Neural cell (in vitro differentiated cells): ENCODE measurements at regions not wholly inside any gene's neighbourhood (a gene's known extent, or its start where the extent isn't known, plus 50 kb on each side); places are given as distances from the start of the nearest gene placed in this dataset.
"Not testable (repeated sequence)": the region's sequence is repeated elsewhere in the genome, so short reads cannot be mapped to it uniquely, and the experiment has no call there.

Source experiments
- H2AFZ ChIP-seq: fragments of 200-600, 300-800 bp; sonication (generic), shearing (Covaris generic); 2 replicates; pipeline ENCODE4 v1.6.0; 2014; ENCODE audit warnings: low read depth, mild to moderate bottlenecking, antibody characterized with exemption, low read length, moderate library complexity
- H3F3A ChIP-seq: fragments of 200-600 bp; shearing (Covaris generic); 2 replicates; pipeline ENCODE4 v1.6.1; 2016; ENCODE audit warnings: mild to moderate bottlenecking, moderate library complexity, mixed read lengths, antibody characterized with exemption, low read length; ENCODE audit not compliant: insufficient read depth, poor library complexity, severe bottlenecking
- H3K27ac ChIP-seq: fragments of 200-600, 300-800 bp; sonication (generic), shearing (Covaris generic); 2 replicates; pipeline ENCODE4 v1.5.1; 2014; ENCODE audit warnings: mild to moderate bottlenecking, low read length, moderate library complexity
- H3K27me3 ChIP-seq: fragments of 300-800, 200-600 bp; sonication (generic), shearing (Covaris generic); 2 replicates; pipeline ENCODE4 v1.6.0; 2014; ENCODE audit warnings: mild to moderate bottlenecking, low read depth, low read length, moderate library complexity; ENCODE audit not compliant: insufficient read depth
- H3K36me3 ChIP-seq: fragments of 300-800, 200-600 bp; sonication (generic), shearing (Covaris generic); 2 replicates; pipeline ENCODE4 v1.5.1; 2014; ENCODE audit warnings: mild to moderate bottlenecking, antibody characterized with exemption, low read length, moderate library complexity; ENCODE audit not compliant: insufficient read depth
- H3K4me2 ChIP-seq: fragments of 300-800, 200-600 bp; sonication (generic), shearing (Covaris generic); 2 replicates; pipeline ENCODE4 v1.6.0; 2014; ENCODE audit warnings: mild to moderate bottlenecking, low read length
- H3K4me3 ChIP-seq: fragments of 300-800, 200-600 bp; sonication (generic), shearing (Covaris generic); 2 replicates; pipeline ENCODE4 v1.5.1; 2014; ENCODE audit warnings: mild to moderate bottlenecking, low read length, moderate library complexity
- H3K79me2 ChIP-seq: fragments of 200-600 bp; shearing (Covaris generic); replicated peaks from 2 replicates; pipeline ENCODE4 v1.6.0; 2014; ENCODE audit warnings: mild to moderate bottlenecking, low read length, moderate library complexity; ENCODE audit not compliant: insufficient read depth
- H3K9ac ChIP-seq: fragments of 300-800, 200-600 bp; sonication (generic), shearing (Covaris generic); 2 replicates; pipeline ENCODE4 v1.6.1; 2016; ENCODE audit warnings: mild to moderate bottlenecking, low read length, mixed read lengths
- H3K9me2 ChIP-seq: fragments of 200-600 bp; shearing (Covaris generic); 2 replicates; pipeline ENCODE4 v1.6.1; 2016; ENCODE audit warnings: mild to moderate bottlenecking, low read length, mixed read lengths; ENCODE audit not compliant: insufficient read depth
- H3K9me3 ChIP-seq: fragments of 200-600, 300-800 bp; sonication (generic), shearing (Covaris generic); 2 replicates; pipeline ENCODE4 v1.6.1; 2016; ENCODE audit warnings: mild to moderate bottlenecking, mixed run types, low read length, moderate library complexity, mixed read lengths
- H4K20me1 ChIP-seq: fragments of 200-600 bp; shearing (Covaris generic); 2 replicates; pipeline ENCODE4 v1.6.1; 2016; ENCODE audit warnings: mild to moderate bottlenecking, mixed run types; ENCODE audit not compliant: insufficient read depth
- EP300 ChIP-seq: fragments of 450-650 bp; conservative IDR thresholded peaks from 2 replicates; pipeline ENCODE4 v1.6.1; 2014; ENCODE audit warnings: antibody characterized with exemption, mild to moderate bottlenecking, moderate library complexity; ENCODE audit not compliant: poor library complexity, severe bottlenecking
- EZH2 ChIP-seq: fragments of 200-600, 300-800 bp; shearing (Covaris generic), sonication (generic); IDR thresholded peaks from 2 replicates; pipeline ENCODE4 v1.6.1; 2014; ENCODE audit warnings: antibody characterized with exemption, low read length, borderline replicate concordance, mild to moderate bottlenecking; ENCODE audit not compliant: insufficient read depth, poor library complexity, severe bottlenecking
- MXI1 ChIP-seq: fragments of 450-650 bp; conservative IDR thresholded peaks from 2 replicates; pipeline ENCODE4 v1.6.1; 2014; ENCODE audit warnings: antibody characterized with exemption, mild to moderate bottlenecking; ENCODE audit not compliant: poor library complexity, severe bottlenecking
- POLR2AphosphoS5 ChIP-seq: IDR thresholded peaks from 2 replicates; pipeline ENCODE4 v1.6.1; 2012
- RAD21 ChIP-seq: fragments of 450-650 bp; conservative IDR thresholded peaks from 2 replicates; pipeline ENCODE4 v1.6.1; 2014; ENCODE audit warnings: antibody characterized with exemption, mild to moderate bottlenecking, moderate library complexity
- REST ChIP-seq: IDR thresholded peaks from 2 replicates; pipeline ENCODE4 v1.6.1; 2012; ENCODE audit warnings: borderline replicate concordance
- SMC3 ChIP-seq: fragments of 450-650 bp; conservative IDR thresholded peaks from 2 replicates; pipeline ENCODE4 v1.6.1; 2014; ENCODE audit warnings: antibody characterized with exemption, mild to moderate bottlenecking, moderate library complexity; ENCODE audit not compliant: poor library complexity
- TAF1 ChIP-seq: IDR thresholded peaks from 2 replicates; pipeline ENCODE4 v1.6.1; 2012; ENCODE audit warnings: low read depth
- TF ChIP-seq, protein P1 (sequence below): fragments of 450-650 bp; IDR thresholded peaks from 2 replicates; pipeline ENCODE4 v1.5.1; 2014; ENCODE audit warnings: antibody characterized with exemption, mild to moderate bottlenecking, moderate library complexity; ENCODE audit not compliant: poor library complexity, severe bottlenecking

DNA sequence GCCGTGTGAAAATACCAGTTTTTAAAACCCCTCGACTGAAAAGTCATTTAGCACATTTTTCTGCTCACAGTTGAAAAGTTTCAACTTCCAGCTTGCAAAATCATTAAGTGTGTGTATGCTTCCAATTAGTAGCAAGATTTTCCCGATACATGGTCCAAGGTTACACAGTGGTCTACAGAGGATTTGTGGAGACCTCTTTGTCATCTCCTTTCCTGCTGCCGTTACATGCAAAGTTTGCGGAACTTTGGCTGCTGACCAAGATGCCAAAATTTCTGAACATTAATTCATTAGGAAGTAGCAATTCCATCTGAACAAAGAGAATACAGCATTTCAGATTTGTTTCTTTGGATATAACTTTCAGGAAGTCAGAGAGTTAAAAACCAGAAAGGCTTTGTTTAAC is 474.6 kb downstream of the PLCL1 start:
- Histone ChIP-seq H3K27ac (no peak overlapping the region), H3K27me3 (no peaks in the 10 kb centered on the region), H3K9me3 (no peaks in the 10 kb centered on the region), H3K79me2 (no peaks in the 10 kb centered on the region), H3K36me3 (no peaks in the 10 kb centered on the region), H3K4me3 (no peak overlapping the region), H3K9ac (no peak overlapping the region), H3K9me2 (no peaks in the 10 kb centered on the region), H4K20me1 (no peaks in the 10 kb centered on the region), H3K4me2 (no peak overlapping the region), H3F3A (no peaks in the 10 kb centered on the region), H2AFZ (no peak overlapping the region)
- TF ChIP-seq EP300 (no peak), MXI1 (no peak), SMC3 (no peak), EZH2 (no peak), TAF1 (no peak), RAD21 (no peak)
- TF ChIP-seq, protein P1, sequence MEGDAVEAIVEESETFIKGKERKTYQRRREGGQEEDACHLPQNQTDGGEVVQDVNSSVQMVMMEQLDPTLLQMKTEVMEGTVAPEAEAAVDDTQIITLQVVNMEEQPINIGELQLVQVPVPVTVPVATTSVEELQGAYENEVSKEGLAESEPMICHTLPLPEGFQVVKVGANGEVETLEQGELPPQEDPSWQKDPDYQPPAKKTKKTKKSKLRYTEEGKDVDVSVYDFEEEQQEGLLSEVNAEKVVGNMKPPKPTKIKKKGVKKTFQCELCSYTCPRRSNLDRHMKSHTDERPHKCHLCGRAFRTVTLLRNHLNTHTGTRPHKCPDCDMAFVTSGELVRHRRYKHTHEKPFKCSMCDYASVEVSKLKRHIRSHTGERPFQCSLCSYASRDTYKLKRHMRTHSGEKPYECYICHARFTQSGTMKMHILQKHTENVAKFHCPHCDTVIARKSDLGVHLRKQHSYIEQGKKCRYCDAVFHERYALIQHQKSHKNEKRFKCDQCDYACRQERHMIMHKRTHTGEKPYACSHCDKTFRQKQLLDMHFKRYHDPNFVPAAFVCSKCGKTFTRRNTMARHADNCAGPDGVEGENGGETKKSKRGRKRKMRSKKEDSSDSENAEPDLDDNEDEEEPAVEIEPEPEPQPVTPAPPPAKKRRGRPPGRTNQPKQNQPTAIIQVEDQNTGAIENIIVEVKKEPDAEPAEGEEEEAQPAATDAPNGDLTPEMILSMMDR = no peak

- Histone ChIP-seq H3K4me3 (no peak overlapping the region), H3F3A (no peaks in the 10 kb centered on the region), H3K36me3 (no peaks in the 10 kb centered on the region), H3K4me2 (no peak overlapping the region), H3K9me3 (no peaks in the 10 kb centered on the region), H4K20me1 (no peaks in the 10 kb centered on the region), H3K9ac (no peak overlapping the region), H3K79me2 (no peaks in the 10 kb centered on the region), H3K27me3 (no peaks in the 10 kb centered on the region), H2AFZ (no peak overlapping the region), H3K9me2 (no peaks in the 10 kb centered on the region), H3K27ac (no peak overlapping the region)
- no peak for TF ChIP-seq EZH2
- no peak for TF ChIP-seq RAD21
- no peak for TF ChIP-seq TAF1
Measured at GRCh38 chr2:198277181-198277580, 472.8 kb downstream of the PLCL1 start.

DNA sequence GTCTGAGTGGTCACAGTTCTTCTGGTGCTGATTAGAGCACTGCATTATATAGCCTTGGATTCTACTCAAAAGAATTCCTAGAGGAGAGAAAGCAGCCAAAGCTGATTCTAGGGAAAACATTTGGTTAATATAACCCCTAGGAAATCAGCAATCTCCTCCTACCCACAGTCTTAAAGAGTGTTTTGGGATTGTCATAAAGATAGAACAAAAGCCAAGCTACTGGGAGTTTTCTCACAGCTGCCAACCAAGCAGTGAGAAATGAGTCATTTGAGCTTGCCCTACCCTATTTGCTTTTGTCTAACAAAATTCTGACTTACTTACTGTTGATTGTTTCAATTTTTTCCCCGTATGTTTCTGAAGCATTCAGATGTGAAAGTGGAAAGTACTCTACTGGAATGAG is 469.3 kb downstream of the PLCL1 start:
- Histone ChIP-seq H3K4me2 (no peak overlapping the region), H2AFZ (no peak overlapping the region), H3K9ac (no peak overlapping the region), H3K9me3 (no peaks in the 10 kb centered on the region), H4K20me1 (no peaks in the 10 kb centered on the region), H3K79me2 (no peaks in the 10 kb centered on the region), H3K27me3 (no peaks in the 10 kb centered on the region), H3K4me3 (no peak overlapping the region), H3K36me3 (no peaks in the 10 kb centered on the region), H3K27ac (no peak overlapping the region), H3F3A (no peaks in the 10 kb centered on the region), H3K9me2 (no peaks in the 10 kb centered on the region)
- TF ChIP-seq EP300 (no peak), REST (no peak), MXI1 (no peak), SMC3 (no peak), TAF1 (no peak), RAD21 (no peak), EZH2 (no peak), POLR2AphosphoS5 (no peak)
- TF ChIP-seq, protein P1 = no peak

DNA sequence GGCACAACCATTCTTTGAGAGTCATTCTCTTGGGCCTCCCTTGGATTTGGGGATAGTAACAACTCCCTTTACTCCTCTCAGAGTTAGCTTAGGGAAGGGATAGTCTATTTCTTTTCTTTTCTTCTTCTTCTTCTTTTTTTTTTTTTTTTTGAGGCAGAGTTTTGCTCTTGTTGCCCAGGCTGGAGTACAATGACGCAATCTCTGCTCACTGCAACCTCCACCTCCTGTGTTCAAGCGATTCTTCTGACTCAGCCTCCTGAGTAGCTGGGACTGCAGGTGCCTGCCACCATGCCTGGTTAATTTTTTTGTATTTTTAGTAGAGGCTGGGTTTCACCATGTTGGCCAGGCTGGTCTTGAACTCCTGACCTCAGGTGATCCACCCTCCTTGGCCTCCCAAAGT is 465.8 kb downstream of the PLCL1 start:
- H3K36me3 ChIP-seq, H3K4me2 ChIP-seq, H3K27me3 ChIP-seq, H4K20me1 ChIP-seq, H3K9me3 ChIP-seq, H3K27ac ChIP-seq, H2AFZ ChIP-seq, H3K9me2 ChIP-seq, H3K79me2 ChIP-seq, H3F3A ChIP-seq, H3K4me3 ChIP-seq, H3K9ac ChIP-seq: not testable (repeated sequence)
